Uterus (tissue), 2 donors: ENCODE measurements at regions not wholly inside any gene's neighbourhood (a gene's known extent, or its start where the extent isn't known, plus 50 kb on each side); places are given as distances from the start of the nearest gene placed in this dataset.

Source experiments
- POLR2A ChIP-seq, 2 donors: fragments of 450-650 bp; IDR thresholded peaks; one replicate each; pipeline ENCODE4 v1.6.1; 2016; ENCODE audit warnings: antibody characterized with exemption in 2 of 2, mild to moderate bottlenecking in 1 of 2, moderate library complexity in 1 of 2
- TF ChIP-seq, protein P1 (sequence below), 4 experiments: fragments of 200-600 bp in 2 of 4; fragments of 450-650 bp in 2 of 4; sonication (generic) in 2 of 4; IDR thresholded peaks; one replicate each; pipeline ENCODE4 v1.5.1; 2016 to 2019; ENCODE audit warnings: antibody characterized with exemption in 4 of 4, mild to moderate bottlenecking in 2 of 4, moderate library complexity in 1 of 4

- TF ChIP-seq, protein P1, sequence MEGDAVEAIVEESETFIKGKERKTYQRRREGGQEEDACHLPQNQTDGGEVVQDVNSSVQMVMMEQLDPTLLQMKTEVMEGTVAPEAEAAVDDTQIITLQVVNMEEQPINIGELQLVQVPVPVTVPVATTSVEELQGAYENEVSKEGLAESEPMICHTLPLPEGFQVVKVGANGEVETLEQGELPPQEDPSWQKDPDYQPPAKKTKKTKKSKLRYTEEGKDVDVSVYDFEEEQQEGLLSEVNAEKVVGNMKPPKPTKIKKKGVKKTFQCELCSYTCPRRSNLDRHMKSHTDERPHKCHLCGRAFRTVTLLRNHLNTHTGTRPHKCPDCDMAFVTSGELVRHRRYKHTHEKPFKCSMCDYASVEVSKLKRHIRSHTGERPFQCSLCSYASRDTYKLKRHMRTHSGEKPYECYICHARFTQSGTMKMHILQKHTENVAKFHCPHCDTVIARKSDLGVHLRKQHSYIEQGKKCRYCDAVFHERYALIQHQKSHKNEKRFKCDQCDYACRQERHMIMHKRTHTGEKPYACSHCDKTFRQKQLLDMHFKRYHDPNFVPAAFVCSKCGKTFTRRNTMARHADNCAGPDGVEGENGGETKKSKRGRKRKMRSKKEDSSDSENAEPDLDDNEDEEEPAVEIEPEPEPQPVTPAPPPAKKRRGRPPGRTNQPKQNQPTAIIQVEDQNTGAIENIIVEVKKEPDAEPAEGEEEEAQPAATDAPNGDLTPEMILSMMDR (IDR thresholded peaks at IDR 0.05) = no peak
- no peak for TF ChIP-seq POLR2A (IDR thresholded peaks at IDR 0.05)
These were observed 377.3 kb downstream of the SETD4 start for GRCh38 chr21:35682904-35683549.
